Adrenal gland (tissue), 5 donors: ENCODE measurements at regions not wholly inside any gene's neighbourhood (a gene's known extent, or its start where the extent isn't known, plus 50 kb on each side); places are given as distances from the start of the nearest gene placed in this dataset.

Experiments used
- CTCF ChIP-seq, 6 experiments: fragments of 450-650 bp in 4 of 6; fragments of 200-600 bp in 2 of 6; sonication (generic) in 1 of 6; IDR thresholded peaks; 1 replicate in 5 of 6; 2 replicates in 1 of 6; pipeline versions ENCODE4 v1.5.1 to v1.8.0; 2016 to 2021; ENCODE audit warnings: antibody characterized with exemption in 6 of 6, mild to moderate bottlenecking in 2 of 6, moderate library complexity in 1 of 6
- POLR2A ChIP-seq, 2 donors: fragments of 450-650 bp; IDR thresholded peaks; one replicate each; pipeline ENCODE4 v1.6.1; 2017; ENCODE audit warnings: antibody characterized with exemption in 2 of 2, mild to moderate bottlenecking in 2 of 2, moderate library complexity in 1 of 2
- donor health status: DM: no; HTN: no; CAD: no.

- TF ChIP-seq CTCF (IDR thresholded peaks at IDR 0.05) (no peak), POLR2A (IDR thresholded peaks at IDR 0.05) (no peak)
These were observed 2100.7 kb upstream of the PIK3C3 start for GRCh38 chr18:39854291-39854690.
